Fibroblast of the aortic adventitia (primary cell): ENCODE measurements at regions not wholly inside any gene's neighbourhood (a gene's known extent, or its start where the extent isn't known, plus 50 kb on each side); places are given as distances from the start of the nearest gene placed in this dataset.

Source experiments
- DNase-seq: peaks from one replicate; pipeline ENCODE4 v3.0.0-alpha.2; 2010; ENCODE audit warnings: low read depth
- H3K4me3 ChIP-seq: 2 replicates; pipeline ENCODE4 v1.5.1; 2011; ENCODE audit warnings: low read depth, mild to moderate bottlenecking, control low read depth, low read length, moderate library complexity
- TF ChIP-seq, protein P1 (sequence below): IDR thresholded peaks from 2 replicates; pipeline ENCODE4 v1.5.1; 2011; ENCODE audit warnings: mild to moderate bottlenecking, low read length, control low read depth, inconsistent platforms; ENCODE audit not compliant: insufficient read depth

DNA sequence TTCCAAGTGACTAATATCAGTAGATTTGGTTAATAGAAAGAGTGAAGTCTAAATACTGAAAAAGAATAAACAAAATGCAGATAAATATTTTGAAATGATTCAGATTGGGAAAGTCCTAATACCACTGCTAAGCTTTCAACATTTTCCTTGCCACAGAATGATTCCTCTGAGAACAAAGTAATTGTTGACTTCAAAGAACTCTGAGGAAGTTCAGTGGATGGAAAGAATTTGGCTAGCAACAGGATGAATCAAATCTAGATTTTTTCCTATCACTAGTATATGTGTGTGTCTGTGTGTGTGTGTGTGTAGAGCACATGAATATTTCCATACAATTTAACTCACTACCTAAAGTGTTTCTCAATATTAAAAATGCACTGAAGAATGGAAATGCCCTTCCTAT lies 107.9 kb upstream of the PREP start:
- H3K4me3 ChIP-seq = no peak overlapping the region
- TF ChIP-seq, protein P1, sequence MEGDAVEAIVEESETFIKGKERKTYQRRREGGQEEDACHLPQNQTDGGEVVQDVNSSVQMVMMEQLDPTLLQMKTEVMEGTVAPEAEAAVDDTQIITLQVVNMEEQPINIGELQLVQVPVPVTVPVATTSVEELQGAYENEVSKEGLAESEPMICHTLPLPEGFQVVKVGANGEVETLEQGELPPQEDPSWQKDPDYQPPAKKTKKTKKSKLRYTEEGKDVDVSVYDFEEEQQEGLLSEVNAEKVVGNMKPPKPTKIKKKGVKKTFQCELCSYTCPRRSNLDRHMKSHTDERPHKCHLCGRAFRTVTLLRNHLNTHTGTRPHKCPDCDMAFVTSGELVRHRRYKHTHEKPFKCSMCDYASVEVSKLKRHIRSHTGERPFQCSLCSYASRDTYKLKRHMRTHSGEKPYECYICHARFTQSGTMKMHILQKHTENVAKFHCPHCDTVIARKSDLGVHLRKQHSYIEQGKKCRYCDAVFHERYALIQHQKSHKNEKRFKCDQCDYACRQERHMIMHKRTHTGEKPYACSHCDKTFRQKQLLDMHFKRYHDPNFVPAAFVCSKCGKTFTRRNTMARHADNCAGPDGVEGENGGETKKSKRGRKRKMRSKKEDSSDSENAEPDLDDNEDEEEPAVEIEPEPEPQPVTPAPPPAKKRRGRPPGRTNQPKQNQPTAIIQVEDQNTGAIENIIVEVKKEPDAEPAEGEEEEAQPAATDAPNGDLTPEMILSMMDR = no peak
- peak; percentile 76 for DNase-seq

DNA sequence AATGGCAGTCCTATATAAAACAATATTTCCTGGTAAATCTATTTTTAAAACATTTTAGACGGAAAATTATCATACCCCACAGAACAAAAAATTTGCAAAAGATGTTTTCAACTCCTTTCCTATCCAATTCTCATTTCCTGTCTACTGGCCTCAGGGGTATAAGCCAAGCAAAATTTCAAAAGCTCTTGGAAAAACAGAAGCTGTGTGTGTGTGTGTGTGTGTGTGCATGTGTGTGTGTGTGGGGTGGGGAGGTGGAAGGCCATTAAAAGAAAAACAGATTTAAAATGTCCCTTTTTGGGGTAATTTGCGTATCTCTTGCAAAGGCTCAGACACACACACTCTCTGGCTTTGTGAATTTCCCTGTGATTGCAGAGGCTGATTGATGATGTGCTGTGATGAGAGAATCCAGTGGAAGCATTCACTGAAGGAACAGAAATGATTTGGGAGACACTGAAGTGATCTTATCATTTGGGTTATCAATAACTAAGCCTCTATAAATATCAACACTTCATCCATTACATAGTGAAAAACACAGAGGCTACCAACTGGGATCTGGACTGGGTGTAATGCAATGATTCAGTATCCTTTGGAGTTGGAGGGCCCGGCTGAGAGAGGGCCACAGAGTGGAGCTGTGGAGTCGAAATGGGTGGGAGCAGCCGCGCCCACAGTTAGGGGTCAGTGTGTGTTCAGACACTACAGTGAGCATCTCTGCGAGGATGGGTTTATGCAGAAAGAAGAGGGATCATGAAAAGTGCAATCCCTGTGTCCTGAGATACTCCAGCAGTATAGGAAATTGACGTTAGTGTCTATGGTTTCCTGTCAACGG lies 106.8 kb upstream of the PREP start:
- DNase-seq = no peak
- H3K4me3 ChIP-seq = no peak overlapping the region
- TF ChIP-seq, protein P1 = peak; percentile 27

DNA sequence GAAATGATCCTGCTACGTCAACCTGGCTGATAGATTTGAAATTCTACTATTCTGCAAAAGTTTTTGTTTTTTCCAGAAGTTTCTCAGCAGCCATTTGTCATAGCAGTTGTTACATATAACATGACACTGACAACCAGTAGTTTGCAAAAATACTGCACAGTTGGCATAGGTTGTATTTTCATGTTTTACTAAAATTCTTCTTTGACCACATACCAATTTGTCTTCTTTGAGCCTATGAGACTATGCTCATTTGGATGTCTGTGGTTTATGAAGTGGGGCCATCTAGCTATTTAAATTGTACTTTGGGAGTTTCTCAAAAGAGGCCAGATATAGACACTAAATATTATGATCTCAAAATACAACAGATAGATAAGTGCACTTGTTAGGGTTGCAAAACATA lies 104.9 kb upstream of the PREP start:
- TF ChIP-seq, protein P1 = no peak
- no peak overlapping the region for H3K4me3 ChIP-seq
- DNase-seq = peak; percentile 13

DNA sequence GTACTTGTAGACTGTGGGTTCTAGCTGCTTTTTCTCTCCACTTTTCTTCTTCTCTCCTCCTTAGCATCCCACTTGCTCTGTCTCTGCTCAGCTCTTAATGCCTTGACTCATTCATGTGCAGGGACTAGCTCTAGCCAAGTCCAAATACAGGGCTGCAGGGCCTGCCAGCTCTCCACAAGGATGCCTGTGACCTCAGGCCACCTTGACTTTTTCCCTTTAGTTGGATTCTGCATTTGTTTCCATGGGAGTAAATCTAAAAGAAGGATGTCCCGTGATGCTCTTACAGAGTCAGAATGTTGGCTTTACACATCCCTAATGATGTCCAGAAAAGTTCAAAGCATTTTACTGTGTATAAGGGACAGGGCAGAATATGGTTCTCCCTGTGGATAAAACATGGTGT lies 101.8 kb upstream of the PREP start:
- H3K4me3 ChIP-seq = no peak overlapping the region
- TF ChIP-seq, protein P1 = no peak
- no peak for DNase-seq

DNA sequence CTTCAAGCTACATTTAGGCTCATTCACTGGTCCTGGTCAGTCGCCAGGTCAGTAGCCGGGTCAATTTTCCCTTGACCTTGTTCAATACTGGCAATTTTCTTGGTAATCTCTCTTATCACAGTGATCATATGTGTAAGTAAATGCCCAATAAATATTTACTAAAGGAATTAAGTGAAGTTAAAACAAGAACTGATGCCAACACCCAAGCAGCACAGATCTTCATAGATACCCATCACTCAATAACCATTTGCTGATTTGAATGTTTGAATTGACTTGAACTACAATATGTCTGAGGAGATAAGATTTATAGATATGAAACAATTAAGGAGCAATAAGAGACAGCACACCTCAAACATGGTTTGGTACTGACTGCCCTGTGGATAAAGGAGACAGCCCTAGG lies 100.8 kb upstream of the PREP start:
- H3K4me3 ChIP-seq = no peak overlapping the region
- DNase-seq = no peak
- TF ChIP-seq, protein P1 = no peak

DNA sequence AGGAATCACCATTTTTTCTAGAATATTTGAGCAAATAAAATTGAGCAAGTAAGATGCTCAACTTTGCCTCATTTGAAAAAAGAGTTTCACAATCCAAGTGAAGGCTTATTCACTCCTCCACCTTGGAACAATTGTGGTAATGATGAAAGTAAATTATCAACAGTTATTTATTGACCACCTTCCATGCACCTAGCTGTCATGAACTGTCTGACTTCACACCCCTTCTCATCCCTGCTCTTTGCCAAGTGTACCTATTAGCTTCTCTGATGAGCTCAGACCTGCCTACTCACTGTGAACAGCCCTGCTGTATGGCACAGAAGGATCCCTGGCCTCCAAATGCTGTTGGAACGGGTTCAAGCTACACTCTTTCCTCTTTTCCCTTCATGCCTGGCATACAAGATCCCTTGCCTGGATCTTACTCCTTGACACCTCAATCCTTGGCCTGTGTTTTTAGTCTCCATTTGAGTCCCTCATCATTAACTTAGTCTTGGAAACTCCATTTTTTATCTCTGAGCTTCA lies 99.0 kb upstream of the PREP start:
- DNase-seq = no peak
- TF ChIP-seq, protein P1 = no peak
- no peak overlapping the region for H3K4me3 ChIP-seq
